Ishikawa (cell line): ENCODE measurements at regions not wholly inside any gene's neighbourhood (a gene's known extent, or its start where the extent isn't known, plus 50 kb on each side); places are given as distances from the start of the nearest gene placed in this dataset.

ENCODE experiments used
- CEBPB ChIP-seq: IDR thresholded peaks from 2 replicates; pipeline ENCODE4 v1.6.1; 2012
- EP300 ChIP-seq: IDR thresholded peaks from 2 replicates; pipeline ENCODE4 v1.6.1; 2012; ENCODE audit warnings: borderline replicate concordance
- MAX ChIP-seq: IDR thresholded peaks from 2 replicates; pipeline ENCODE4 v1.6.1; 2012
- NFIC ChIP-seq: IDR thresholded peaks from 2 replicates; pipeline ENCODE4 v1.6.1; 2012
- RAD21 ChIP-seq: IDR thresholded peaks from 2 replicates; pipeline ENCODE4 v1.6.1; 2012; ENCODE audit warnings: low read depth
- REST ChIP-seq: IDR thresholded peaks from 2 replicates; pipeline ENCODE4 v1.6.1; 2012; ENCODE audit warnings: low read depth, mild to moderate bottlenecking
- TEAD4 ChIP-seq: IDR thresholded peaks from 2 replicates; pipeline ENCODE4 v1.6.1; 2012
- ZBTB7A ChIP-seq: IDR thresholded peaks from 2 replicates; pipeline ENCODE4 v1.6.1; 2012; ENCODE audit warnings: low read depth
- TF ChIP-seq, protein P1 (sequence below): IDR thresholded peaks from 2 replicates; pipeline ENCODE4 v1.6.1; 2012

DNA sequence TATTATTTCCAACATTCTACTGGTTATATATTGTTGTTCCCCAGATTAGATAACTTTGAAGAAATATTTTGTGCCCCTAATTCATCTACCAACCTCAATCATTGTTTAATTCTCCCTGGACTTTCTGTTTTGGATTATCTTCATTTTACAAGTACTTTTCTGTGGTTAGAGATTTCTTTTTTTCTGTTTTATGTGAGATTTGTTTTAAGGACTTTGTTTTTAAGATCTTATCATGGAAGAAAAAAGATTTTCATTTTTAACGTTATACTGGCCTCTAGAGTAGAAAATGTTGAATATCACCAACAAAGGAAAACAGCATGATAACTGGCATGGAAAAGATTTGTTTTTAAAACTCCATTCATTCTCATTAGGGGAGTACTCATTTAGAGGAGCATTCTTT lies 210.9 kb upstream of the KCNMB2 start:
- no peak for TF ChIP-seq MAX
- TF ChIP-seq CEBPB = no peak
- no peak for TF ChIP-seq TEAD4
- TF ChIP-seq EP300 = no peak
- no peak for TF ChIP-seq ZBTB7A
- no peak for TF ChIP-seq REST
- TF ChIP-seq, protein P1, sequence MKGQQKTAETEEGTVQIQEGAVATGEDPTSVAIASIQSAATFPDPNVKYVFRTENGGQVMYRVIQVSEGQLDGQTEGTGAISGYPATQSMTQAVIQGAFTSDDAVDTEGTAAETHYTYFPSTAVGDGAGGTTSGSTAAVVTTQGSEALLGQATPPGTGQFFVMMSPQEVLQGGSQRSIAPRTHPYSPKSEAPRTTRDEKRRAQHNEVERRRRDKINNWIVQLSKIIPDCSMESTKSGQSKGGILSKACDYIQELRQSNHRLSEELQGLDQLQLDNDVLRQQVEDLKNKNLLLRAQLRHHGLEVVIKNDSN = no peak
- no peak for TF ChIP-seq NFIC
- peak; percentile 57 for TF ChIP-seq RAD21
